Activated T-helper 1 cell treated with anti-CD3 and anti-CD28 coated beads, Interleukin-2, amount 50 U/mL, for 16 hours (primary cell): ENCODE measurements at regions not wholly inside any gene's neighbourhood (a gene's known extent, or its start where the extent isn't known, plus 50 kb on each side); places are given as distances from the start of the nearest gene placed in this dataset.

Experiments
- DNase-seq, 2 donors: peaks; one replicate each; pipeline ENCODE4 v3.0.0-alpha.2; 2020; ENCODE audit warnings: low read depth in 1 of 2, low spot score in 1 of 2

DNA sequence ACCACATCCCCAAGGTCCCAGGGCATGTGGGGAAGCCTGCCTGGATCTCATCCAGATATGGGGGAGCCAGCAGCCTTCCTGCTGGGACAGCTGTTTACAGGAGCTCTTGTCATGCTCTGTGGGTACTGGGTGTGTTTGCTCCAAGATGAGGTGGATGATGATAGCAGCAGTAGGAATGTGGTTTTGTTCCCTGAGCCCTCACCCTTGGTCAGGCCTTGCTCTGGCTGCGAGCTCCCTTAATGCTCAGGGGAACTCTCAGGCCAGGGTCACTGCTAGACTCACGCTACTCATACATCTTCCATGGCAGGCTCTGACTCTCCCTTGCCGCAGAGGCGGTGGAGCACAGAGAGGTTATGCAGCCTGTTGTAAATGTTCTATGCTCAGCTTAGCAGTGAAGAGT lies 990.3 kb downstream of the AACS start:
- no peak for DNase-seq

DNA sequence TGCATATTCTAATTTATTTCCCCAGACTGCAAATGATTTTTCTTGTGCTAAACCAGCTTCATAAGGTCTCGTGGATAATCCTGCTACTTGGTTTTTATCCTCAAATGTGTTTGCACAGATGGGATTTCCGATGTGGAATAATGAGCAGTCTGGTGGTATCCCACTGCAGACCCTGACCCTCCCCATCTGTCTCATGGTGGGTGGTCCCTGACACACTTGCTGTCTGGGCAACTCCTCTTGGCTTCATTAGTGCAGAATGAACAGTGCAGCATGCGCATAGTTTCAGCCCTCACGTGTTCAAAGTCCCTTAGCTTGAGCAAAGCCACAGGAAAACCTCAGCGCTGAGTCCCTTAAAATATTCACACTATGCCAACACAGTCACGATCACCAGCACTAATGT lies 996.5 kb downstream of the AACS start:
- no peak for DNase-seq

- no peak for DNase-seq
These were observed 998.8 kb downstream of the AACS start for GRCh38 chr12:126064028-126064427.

DNA sequence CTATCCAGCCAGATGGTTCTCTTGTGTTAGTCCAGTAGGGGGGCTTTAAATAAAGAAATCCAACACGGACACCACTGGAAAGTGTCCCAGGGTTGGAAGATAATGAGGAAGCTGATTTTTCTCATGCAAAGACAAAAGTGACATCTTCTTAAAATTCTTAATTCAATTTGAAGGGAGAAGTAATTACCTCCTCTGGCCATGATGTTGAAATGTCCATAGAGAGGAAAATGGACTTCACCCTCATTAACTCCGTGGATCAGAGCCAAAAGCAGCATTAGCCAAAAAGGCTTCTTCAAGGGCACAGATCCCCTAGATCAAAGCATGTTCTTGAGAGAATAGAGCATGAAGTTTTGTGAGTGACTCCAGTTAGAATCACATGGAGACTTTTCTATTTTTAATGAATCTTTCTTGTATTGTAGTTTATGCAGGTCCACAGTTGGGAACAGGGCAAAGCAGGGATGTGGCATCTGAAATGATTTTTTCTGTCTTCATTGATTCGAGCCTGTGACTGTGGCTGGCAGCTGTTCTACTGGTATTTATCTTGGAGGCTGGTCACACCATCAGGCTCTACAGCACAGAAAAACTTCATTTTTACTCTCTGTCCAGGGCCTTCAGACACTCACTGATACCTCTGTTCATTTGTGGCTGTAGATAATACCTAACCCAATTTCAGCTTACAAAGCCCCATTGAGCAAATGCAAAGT lies 1002.5 kb downstream of the AACS start:
- DNase-seq: no peak

DNA sequence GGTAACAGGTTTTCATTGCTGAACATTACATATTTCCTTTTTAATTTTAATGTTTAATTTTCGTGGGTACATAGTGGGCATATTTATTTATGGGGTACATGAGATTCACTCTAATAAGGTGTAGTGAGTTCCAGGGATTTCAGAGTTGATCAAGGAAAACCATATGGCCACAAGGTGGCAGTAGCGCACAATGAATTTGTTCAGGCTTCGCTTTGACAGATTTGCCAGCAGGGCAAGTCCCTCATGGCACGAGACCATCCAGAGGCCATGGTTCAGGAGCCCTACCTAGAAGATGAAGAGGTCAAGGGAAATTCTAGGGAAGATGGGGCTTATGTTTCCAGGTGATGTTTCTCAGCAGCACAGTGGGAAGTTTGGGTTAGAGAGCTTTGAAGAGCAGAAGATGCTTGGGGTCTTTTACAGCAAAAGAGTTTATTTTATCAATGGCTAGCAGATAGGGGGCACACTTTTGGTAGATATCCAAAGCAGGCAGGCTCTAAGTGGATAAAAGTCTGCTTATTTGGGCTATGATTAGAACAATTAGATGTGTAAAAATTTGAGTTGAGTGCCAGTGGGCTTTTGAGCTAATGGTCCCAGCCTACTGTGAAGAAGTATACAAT lies 1004.4 kb downstream of the AACS start:
- DNase-seq: no peak

GRCh38 chr12:126076515-126076914 lies 1011.3 kb downstream of the AACS start:
- DNase-seq: no peak

DNA sequence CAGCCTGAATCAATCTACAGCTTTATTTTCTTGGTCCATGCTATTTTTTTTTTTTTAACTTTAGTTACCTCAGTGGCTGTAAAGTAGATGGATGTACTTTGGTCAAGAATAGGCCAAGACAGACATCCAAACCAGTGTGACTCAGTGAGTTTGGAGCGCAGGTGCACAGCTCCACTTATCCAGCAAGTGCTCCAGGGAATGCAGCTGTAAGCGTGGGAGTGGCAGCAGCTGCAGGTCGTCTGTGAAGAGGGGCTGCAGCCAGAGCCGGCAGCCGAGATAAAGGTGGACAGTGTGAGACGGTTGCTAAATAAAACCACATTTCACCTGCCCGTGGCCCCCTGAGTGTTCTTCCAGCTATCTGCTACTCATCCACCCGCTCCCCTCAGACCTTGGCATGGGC lies 1018.7 kb downstream of the AACS start:
- DNase-seq: no peak

- DNase-seq: no peak
These were observed 1019.2 kb downstream of the AACS start for GRCh38 chr12:126084480-126084879.

- DNase-seq: no peak
These were observed 1021.0 kb downstream of the AACS start for GRCh38 chr12:126086242-126086641.

GRCh38 chr12:126087692-126088091 lies 1022.5 kb downstream of the AACS start:
- no peak for DNase-seq

- DNase-seq: no peak
These were observed 1028.7 kb downstream of the AACS start for GRCh38 chr12:126093908-126094307.

- DNase-seq: no peak
These were observed 1030.7 kb downstream of the AACS start for GRCh38 chr12:126095748-126096510.

GRCh38 chr12:126106706-126107105 lies 1041.5 kb downstream of the AACS start:
- no peak for DNase-seq

DNA sequence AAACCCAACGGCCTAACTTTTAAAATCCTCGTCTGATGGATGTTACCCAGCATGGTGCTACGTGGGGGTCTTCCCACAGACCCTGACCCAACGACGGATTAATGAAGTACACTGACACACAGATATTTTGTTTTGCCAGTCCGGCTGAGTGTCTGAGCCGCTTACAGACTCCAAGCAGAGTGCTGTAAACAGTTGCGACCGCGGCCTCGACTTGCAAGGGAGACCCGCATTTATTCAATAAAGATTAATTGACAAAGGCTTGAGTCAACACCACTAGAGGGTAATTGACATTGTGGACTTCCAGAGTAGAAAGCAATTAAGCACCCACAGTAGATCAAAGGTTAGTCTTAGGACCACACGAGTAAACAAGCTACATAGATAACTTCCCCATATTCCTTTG lies 1042.4 kb downstream of the AACS start:
- no peak for DNase-seq

DNA sequence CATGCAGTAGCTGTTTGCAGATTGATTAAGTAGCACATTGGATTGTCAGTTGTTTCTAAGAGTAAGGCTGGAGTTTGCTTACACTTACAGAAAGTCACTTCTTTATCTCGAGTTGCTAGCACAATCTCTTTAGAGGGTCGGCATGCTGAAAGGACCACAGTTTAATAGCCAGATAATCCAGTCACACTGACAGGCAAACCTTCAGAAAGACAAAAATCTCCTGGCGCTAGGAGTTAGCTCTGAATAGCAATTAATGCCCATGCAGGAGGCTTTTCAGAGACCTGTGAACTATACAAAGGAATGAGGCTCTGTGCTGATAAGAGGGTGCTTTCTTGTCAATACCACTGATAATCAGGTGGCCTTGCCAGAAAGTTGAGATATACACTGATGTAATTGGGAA lies 1043.0 kb downstream of the AACS start:
- DNase-seq: no peak

DNA sequence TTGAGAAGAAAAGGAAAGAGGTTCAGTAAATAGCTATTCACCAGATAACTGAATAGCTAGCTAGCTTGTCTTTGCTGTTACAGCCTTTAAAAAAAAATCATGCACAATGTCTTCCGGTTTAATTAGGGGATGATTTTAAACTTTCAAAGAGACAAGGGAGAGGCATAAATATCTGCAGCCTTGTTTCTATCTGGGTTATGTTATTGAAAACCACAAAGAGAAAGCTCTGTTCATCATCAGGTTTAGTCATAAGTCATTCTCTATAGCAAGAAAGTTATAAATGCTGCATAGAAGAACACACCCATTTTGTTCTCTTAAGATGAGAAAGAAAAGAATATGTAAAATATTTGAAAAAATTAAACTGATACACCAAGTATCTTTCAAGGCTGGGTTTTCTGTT lies 1046.9 kb downstream of the AACS start:
- DNase-seq: no peak

DNA sequence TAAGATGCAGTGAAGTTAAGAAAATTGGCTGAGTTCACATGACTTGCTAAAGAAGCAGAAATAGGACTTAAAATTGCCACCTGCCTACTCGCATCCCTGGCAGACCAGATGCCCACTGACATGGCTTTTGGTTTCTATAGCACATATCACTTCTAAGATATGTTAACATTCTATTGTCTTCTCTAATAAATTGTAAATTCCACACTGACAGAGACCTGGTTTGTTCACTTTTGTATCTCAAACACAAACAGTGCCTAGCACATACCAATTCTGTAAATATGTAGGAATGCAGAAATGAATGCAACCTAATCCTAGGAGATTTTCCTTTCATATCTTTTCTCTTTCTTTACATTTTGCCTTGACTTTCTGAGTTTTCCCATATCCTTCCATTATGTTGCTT lies 1047.6 kb downstream of the AACS start:
- no peak for DNase-seq

DNA sequence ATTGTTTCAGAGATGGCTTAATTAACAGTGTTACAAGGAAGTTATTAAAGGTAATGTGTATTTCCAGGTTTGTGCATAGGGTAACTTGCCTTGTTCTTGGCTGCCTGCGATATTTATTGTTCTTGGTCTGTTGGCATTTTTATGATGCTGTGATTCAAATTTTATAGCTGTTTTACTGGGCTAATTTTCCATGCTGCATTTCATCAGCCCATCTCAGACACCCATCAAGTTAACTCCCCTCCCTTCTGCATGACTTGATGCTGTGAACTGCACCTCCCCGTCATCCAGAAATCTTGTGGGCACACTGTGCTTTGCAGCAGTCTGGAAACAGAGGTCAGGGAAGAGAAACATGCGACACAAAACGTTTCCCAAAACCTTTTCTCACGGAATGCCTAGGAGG lies 1049.2 kb downstream of the AACS start:
- no peak for DNase-seq

GRCh38 chr12:126117502-126117901 lies 1052.3 kb downstream of the AACS start:
- no peak for DNase-seq

DNA sequence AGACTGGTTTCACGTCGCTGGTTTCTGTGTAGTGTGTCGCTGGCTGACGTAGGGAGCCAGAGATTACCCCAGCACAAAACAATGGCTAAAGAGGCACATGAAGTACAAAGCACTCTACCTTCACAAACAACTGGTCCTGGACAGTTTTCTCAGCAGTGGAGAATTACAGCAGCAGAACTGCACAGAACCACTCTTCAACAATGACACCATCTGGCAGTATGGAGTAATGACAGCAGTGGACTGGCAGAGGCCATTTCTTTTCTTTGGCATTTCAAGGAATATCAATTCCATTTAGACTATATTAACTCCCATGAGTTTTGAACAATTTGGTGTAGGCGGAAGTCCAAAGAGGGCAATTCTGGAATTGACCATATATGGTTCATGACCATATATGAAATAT lies 1074.1 kb downstream of the AACS start:
- DNase-seq: no peak

DNA sequence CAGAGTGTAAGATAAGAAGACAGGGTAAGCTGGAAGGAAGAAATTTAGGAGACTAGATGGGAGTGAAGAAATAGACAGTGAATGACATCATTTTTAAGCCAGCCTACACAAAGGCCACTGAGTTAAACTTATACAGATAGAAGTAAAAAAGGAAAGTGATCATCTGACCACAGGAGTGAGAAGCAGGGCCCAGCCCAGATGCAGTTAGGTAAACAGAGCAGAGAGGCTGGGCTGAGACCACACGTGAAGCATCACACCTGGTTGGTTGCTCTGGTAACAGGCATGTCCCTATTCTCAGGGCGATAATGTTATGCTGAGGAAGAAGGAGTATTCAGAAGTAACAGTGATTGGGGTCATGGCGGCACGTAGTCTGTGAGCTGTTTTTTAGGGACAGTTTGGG lies 1079.4 kb downstream of the AACS start:
- no peak for DNase-seq

GRCh38 chr12:126147321-126147720 lies 1082.1 kb downstream of the AACS start:
- no peak for DNase-seq
